Neural progenitor cell (in vitro differentiated cells): ENCODE measurements at regions not wholly inside any gene's neighbourhood (a gene's known extent, or its start where the extent isn't known, plus 50 kb on each side); places are given as distances from the start of the nearest gene placed in this dataset.

ENCODE experiments used
- DNase-seq: peaks from one replicate; pipeline ENCODE4 v3.0.0-alpha.2; 2016; ENCODE audit warnings: low spot score
- H2AFZ ChIP-seq: fragments of 200-600 bp; sonication (generic); replicated peaks from 2 replicates; pipeline ENCODE4 v1.6.1; 2016; ENCODE audit warnings: antibody characterized with exemption
- H3F3A ChIP-seq: fragments of 200-600 bp; sonication (generic); 2 replicates; pipeline ENCODE4 v1.6.1; 2016; ENCODE audit warnings: antibody characterized with exemption, low read depth
- H3K27ac ChIP-seq: fragments of 200-600 bp; sonication (generic); 2 replicates; pipeline ENCODE4 v1.5.1; 2016; ENCODE audit warnings: mild to moderate bottlenecking
- H3K27me3 ChIP-seq: fragments of 200-600 bp; sonication (generic); 2 replicates; pipeline ENCODE4 v1.6.1; 2016; ENCODE audit warnings: mild to moderate bottlenecking, moderate library complexity
- H3K36me3 ChIP-seq: fragments of 200-600 bp; sonication (generic); 2 replicates; pipeline ENCODE4 v1.5.1; 2016
- H3K4me1 ChIP-seq: fragments of 200-600 bp; sonication (generic); 2 replicates; pipeline ENCODE4 v1.6.1; 2016; ENCODE audit warnings: mixed run types
- H3K4me2 ChIP-seq: fragments of 200-600 bp; sonication (generic); 2 replicates; pipeline ENCODE4 v1.6.1; 2016
- H3K4me3 ChIP-seq: fragments of 200-600 bp; sonication (generic); 2 replicates; pipeline ENCODE4 v1.5.1; 2016
- H3K79me2 ChIP-seq: fragments of 200-600 bp; sonication (generic); 2 replicates; pipeline ENCODE4 v1.6.1; 2016; ENCODE audit warnings: low read depth
- H3K9ac ChIP-seq: fragments of 200-600 bp; sonication (generic); 2 replicates; pipeline ENCODE4 v1.6.1; 2016
- H3K9me3 ChIP-seq: fragments of 200-600 bp; sonication (generic); 2 replicates; pipeline ENCODE4 v1.5.1; 2016; ENCODE audit warnings: low read depth
- H4K20me1 ChIP-seq: fragments of 200-600 bp; sonication (generic); 2 replicates; pipeline ENCODE4 v1.6.1; 2016; ENCODE audit warnings: low read depth
- H3K27ac Mint-ChIP-seq: 3 replicates; pipeline ENCODE4 v1.8.0; 2021; ENCODE audit warnings: mixed read lengths
- H3K27me3 Mint-ChIP-seq: 2 replicates; pipeline ENCODE4 v1.8.0; 2022; ENCODE audit warnings: low read depth, mild to moderate bottlenecking, inconsistent platforms, moderate library complexity, mixed read lengths; ENCODE audit not compliant: insufficient read depth
- H3K36me3 Mint-ChIP-seq: 3 replicates; pipeline ENCODE4 v1.8.0; 2021; ENCODE audit warnings: mixed read lengths
- H3K4me1 Mint-ChIP-seq: 3 replicates; pipeline ENCODE4 v1.8.0; 2021; ENCODE audit warnings: mixed read lengths
- H3K4me3 Mint-ChIP-seq: 3 replicates; pipeline ENCODE4 v1.8.0; 2021; ENCODE audit warnings: mild to moderate bottlenecking, moderate library complexity, mixed read lengths
- H3K9me3 Mint-ChIP-seq: 3 replicates; pipeline ENCODE4 v1.8.0; 2020; ENCODE audit warnings: mixed read lengths
- EZH2 ChIP-seq: fragments of 200-600 bp; sonication (generic); IDR thresholded peaks from 2 replicates; pipeline ENCODE4 v1.6.1; 2017; ENCODE audit warnings: antibody characterized with exemption, mild to moderate bottlenecking, moderate library complexity
- EZH2phosphoT487 ChIP-seq: fragments of 200-600 bp; sonication (generic); IDR thresholded peaks from 2 replicates; pipeline ENCODE4 v1.6.1; 2017; ENCODE audit warnings: antibody characterized with exemption
- TF ChIP-seq, protein P1 (sequence below): fragments of 200-600 bp; sonication (generic); IDR thresholded peaks from 2 replicates; pipeline ENCODE4 v1.5.1; 2017; ENCODE audit warnings: antibody characterized with exemption, mild to moderate bottlenecking

DNA sequence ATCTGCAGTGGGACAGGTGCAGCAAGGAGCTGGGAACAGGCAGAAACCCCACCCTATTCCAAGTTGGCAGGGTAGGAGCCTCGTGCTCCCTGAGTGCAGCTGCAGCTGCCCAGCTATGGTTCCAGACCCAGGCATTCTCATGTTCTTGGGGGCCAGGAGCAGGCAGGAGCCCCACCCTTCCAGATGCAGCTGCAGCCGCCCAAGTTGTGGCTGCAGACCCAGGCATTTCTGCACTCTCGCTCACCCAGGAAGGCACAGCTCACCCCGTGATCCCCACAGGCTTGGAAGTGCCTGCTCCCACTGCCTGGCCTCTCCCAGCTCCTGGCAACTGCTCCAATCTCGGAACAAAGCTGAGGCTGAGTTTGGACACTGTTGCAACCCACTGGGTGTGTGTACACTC, 275.8 kb upstream of the ADRA1B start:
- Histone ChIP-seq H3K4me3 (no peak overlapping the region), H3K36me3 (no peaks in the 10 kb centered on the region), H3K4me1 (no peaks in the 10 kb centered on the region), H4K20me1 (no peaks in the 10 kb centered on the region), H3K27me3 (no peaks in the 10 kb centered on the region), H3K4me2 (no peak overlapping the region), H3K79me2 (no peaks in the 10 kb centered on the region), H2AFZ (no peak overlapping the region), H3F3A (no peaks in the 10 kb centered on the region), H3K27ac (no peak overlapping the region), H3K9ac (no peak overlapping the region), H3K9me3 (no peaks in the 10 kb centered on the region)
- peaks cover 2% of the 10 kb centered on the region for H3K27me3 Mint-ChIP-seq
- H3K9me3 Mint-ChIP-seq = no peaks in the 10 kb centered on the region
- TF ChIP-seq EZH2phosphoT487 = no peak
- DNase-seq = no peak
- H3K4me1 Mint-ChIP-seq = no peaks in the 10 kb centered on the region
- no peak overlapping the region for H3K27ac Mint-ChIP-seq
- H3K36me3 Mint-ChIP-seq = no peaks in the 10 kb centered on the region
- no peak overlapping the region for H3K4me3 Mint-ChIP-seq

DNA sequence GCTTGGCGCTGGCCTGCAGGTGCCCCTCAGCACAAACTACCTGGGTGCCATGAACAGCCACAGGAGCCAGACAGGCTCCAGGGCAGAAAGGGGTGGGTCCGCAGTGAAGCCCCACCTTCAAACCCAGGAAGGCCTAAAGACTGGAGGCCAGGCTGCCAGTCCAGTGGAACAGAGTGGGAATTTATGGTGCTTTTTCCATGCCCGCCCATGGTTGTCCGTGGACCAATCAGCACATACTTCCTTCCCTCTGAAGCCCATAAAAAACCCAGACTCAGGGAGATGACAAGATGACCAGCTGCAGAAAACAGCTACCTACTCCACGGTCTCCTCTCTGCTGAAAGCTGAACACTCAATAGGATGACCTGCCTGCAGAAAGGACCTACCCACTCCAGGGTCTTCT, 275.4 kb upstream of the ADRA1B start:
- H4K20me1 ChIP-seq = no peaks in the 10 kb centered on the region
- no peaks in the 10 kb centered on the region for H3K4me1 ChIP-seq
- no peak overlapping the region for H3K27ac ChIP-seq
- no peak for DNase-seq
- H3K9ac ChIP-seq = no peak overlapping the region
- Mint-ChIP-seq H3K27me3 (peaks cover 2% of the 10 kb centered on the region), H3K4me3 (no peak overlapping the region), H3K4me1 (no peaks in the 10 kb centered on the region), H3K9me3 (no peaks in the 10 kb centered on the region), H3K36me3 (no peaks in the 10 kb centered on the region), H3K27ac (no peak overlapping the region)
- no peak overlapping the region for H3K4me2 ChIP-seq
- no peaks in the 10 kb centered on the region for H3K36me3 ChIP-seq
- H3K79me2 ChIP-seq = no peaks in the 10 kb centered on the region
- no peaks in the 10 kb centered on the region for H3K9me3 ChIP-seq
- no peaks in the 10 kb centered on the region for H3F3A ChIP-seq
- TF ChIP-seq, protein P1, sequence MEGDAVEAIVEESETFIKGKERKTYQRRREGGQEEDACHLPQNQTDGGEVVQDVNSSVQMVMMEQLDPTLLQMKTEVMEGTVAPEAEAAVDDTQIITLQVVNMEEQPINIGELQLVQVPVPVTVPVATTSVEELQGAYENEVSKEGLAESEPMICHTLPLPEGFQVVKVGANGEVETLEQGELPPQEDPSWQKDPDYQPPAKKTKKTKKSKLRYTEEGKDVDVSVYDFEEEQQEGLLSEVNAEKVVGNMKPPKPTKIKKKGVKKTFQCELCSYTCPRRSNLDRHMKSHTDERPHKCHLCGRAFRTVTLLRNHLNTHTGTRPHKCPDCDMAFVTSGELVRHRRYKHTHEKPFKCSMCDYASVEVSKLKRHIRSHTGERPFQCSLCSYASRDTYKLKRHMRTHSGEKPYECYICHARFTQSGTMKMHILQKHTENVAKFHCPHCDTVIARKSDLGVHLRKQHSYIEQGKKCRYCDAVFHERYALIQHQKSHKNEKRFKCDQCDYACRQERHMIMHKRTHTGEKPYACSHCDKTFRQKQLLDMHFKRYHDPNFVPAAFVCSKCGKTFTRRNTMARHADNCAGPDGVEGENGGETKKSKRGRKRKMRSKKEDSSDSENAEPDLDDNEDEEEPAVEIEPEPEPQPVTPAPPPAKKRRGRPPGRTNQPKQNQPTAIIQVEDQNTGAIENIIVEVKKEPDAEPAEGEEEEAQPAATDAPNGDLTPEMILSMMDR = no peak
- TF ChIP-seq EZH2 (no peak), EZH2phosphoT487 (no peak)
- H3K27me3 ChIP-seq = no peaks in the 10 kb centered on the region
- H2AFZ ChIP-seq = no peak overlapping the region
- H3K4me3 ChIP-seq = no peak overlapping the region

DNA sequence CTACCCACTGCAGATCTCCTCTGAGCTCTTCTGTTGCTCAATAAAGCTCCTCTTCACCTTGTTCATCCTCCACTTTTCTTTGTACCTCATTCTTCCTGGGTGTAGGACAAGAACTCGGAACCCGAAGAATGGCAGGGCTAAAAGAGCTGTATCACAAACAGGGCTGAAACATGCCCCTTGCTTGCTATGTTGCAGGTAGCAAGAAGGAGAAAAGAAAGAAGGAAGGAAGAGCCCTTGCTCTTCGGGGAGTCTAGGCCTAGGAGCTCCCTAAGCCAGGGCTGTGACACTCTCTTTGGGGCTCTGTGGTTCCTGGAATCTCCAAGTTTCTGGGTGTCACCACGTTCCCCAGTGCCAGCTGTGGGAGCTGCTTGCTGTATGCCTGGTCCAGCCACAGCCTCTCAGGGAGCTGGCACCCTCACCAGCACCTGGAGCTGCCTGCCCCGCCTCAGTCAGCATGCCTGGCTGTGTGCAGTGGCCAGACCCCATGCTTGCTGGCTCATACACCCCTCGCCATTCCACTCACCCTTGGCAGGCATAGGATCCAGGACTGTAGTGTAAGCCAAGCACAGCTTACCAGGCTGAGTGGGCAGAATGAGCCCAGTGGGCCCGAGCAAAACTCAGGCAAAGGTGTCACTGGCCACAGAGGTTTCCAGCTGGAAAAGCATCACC, 274.8 kb upstream of the ADRA1B start:
- no peak overlapping the region for H3K4me2 ChIP-seq
- TF ChIP-seq EZH2 (no peak), EZH2phosphoT487 (no peak)
- TF ChIP-seq, protein P1 = no peak
- H3K9me3 ChIP-seq = no peaks in the 10 kb centered on the region
- H3K27ac Mint-ChIP-seq = no peak overlapping the region
- H3K36me3 Mint-ChIP-seq = no peaks in the 10 kb centered on the region
- no peak overlapping the region for H3K4me3 Mint-ChIP-seq
- no peaks in the 10 kb centered on the region for H3K4me1 ChIP-seq
- no peaks in the 10 kb centered on the region for H3F3A ChIP-seq
- H3K79me2 ChIP-seq = no peaks in the 10 kb centered on the region
- DNase-seq = no peak
- H3K4me1 Mint-ChIP-seq = peaks cover 1% of the 10 kb centered on the region
- peaks cover 2% of the 10 kb centered on the region for H3K27me3 Mint-ChIP-seq
- no peaks in the 10 kb centered on the region for H3K36me3 ChIP-seq
- H3K4me3 ChIP-seq = no peak overlapping the region
- H3K9me3 Mint-ChIP-seq = no peaks in the 10 kb centered on the region
- H3K27ac ChIP-seq = no peak overlapping the region
- no peaks in the 10 kb centered on the region for H4K20me1 ChIP-seq
- no peak overlapping the region for H3K9ac ChIP-seq
- no peak overlapping the region for H2AFZ ChIP-seq
- H3K27me3 ChIP-seq = no peaks in the 10 kb centered on the region

DNA sequence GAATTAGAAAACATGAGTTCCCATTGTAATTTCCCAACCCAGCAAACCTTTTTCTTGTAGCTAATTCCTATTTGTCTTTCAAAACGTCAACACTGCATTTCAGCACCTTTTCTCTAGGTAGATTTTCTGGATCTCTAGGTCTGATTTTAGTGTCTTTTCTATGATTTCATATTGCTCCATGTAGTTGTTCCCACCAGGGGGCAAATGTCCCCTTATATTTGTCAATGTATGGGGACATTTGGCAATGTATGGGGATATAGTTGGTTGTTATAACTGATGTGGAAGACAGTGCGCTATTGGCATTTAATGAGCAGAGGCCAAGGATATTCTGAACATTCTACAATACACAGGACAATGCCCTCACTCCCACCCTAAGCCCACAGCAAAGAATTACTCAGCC, 273.9 kb upstream of the ADRA1B start:
- Mint-ChIP-seq H3K27ac (no peak overlapping the region), H3K4me3 (no peak overlapping the region), H3K27me3 (peaks cover 3% of the 10 kb centered on the region), H3K4me1 (peaks cover 6% of the 10 kb centered on the region), H3K36me3 (no peaks in the 10 kb centered on the region), H3K9me3 (no peaks in the 10 kb centered on the region)
- Histone ChIP-seq H3K36me3 (no peaks in the 10 kb centered on the region), H4K20me1 (no peaks in the 10 kb centered on the region), H3K9ac (no peak overlapping the region), H3K4me2 (no peak overlapping the region), H3K27ac (no peak overlapping the region), H3K27me3 (no peaks in the 10 kb centered on the region), H3F3A (no peaks in the 10 kb centered on the region), H3K4me1 (no peaks in the 10 kb centered on the region), H3K9me3 (no peaks in the 10 kb centered on the region), H2AFZ (no peak overlapping the region), H3K79me2 (no peaks in the 10 kb centered on the region), H3K4me3 (no peak overlapping the region)
- DNase-seq = no peak
- TF ChIP-seq EZH2phosphoT487 (no peak), EZH2 (no peak)
- TF ChIP-seq, protein P1 = peak; percentile 13
